ENCODE measurements at regions not wholly inside any gene's neighbourhood (a gene's known extent, or its start where the extent isn't known, plus 50 kb on each side); places are given as distances from the start of the nearest gene placed in this dataset.

DNA sequence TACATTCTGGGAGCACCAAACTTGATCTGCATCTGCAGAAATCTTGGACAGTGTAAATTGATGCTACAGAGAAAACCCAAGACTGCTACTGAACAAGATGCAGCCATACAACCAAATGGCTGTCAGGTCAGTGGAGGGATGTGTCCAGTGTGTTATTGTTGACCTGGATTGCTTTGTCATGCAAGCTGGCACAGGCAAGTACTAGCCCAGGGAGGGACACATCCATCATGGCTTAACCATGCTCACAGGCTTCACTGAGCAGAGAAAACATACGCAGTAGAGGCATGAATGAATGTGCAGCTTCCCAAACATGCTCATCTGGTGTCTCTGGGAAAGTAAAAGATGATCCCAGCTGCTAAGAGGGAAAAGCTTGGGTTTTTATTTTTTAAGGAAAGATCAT is 93.6 kb downstream of the MTNR1B start:
- TF ChIP-seq EZH2 (IDR thresholded peaks at IDR 0.05) (no peak), POLR2AphosphoS5 (IDR thresholded peaks at IDR 0.05; ENCODE audit: borderline replicate concordance, low read depth, low read length) (no peak), FOXP2 (optimal IDR thresholded peaks at IDR 0.05; ENCODE audit: control extremely low read depth, extremely low read length, insufficient read depth) (no peak)
